GM10248 (cell line): ENCODE measurements at regions not wholly inside any gene's neighbourhood (a gene's known extent, or its start where the extent isn't known, plus 50 kb on each side); places are given as distances from the start of the nearest gene placed in this dataset.

Source experiments
- CTCF ChIA-PET: fragments of 300-600 bp; sonication (Branson Sonifier 250); formaldehyde crosslinking; extraction: SDS; loops from one replicate; lab custom pipeline; 2021; ENCODE audit warnings: antibody characterized with exemption; lab: Yijun Ruan, JAX
- POLR2A ChIA-PET: fragments of 350-650 bp; sonication (Branson Sonifier 250); formaldehyde crosslinking; extraction: SDS; loops from one replicate; lab custom pipeline; 2020; ENCODE audit warnings: antibody characterized with exemption; lab: Yijun Ruan, JAX
- DNase-seq: peaks from one replicate; pipeline ENCODE4 v3.0.0; 2012; ENCODE audit errors: extremely low spot score
- TF ChIP-seq, protein P1 (sequence below): IDR thresholded peaks from 2 replicates; pipeline ENCODE4 v1.5.1; 2012; ENCODE audit warnings: mild to moderate bottlenecking, low read depth; ENCODE audit errors: extremely low read depth, missing control alignments, control extremely low read depth

DNA sequence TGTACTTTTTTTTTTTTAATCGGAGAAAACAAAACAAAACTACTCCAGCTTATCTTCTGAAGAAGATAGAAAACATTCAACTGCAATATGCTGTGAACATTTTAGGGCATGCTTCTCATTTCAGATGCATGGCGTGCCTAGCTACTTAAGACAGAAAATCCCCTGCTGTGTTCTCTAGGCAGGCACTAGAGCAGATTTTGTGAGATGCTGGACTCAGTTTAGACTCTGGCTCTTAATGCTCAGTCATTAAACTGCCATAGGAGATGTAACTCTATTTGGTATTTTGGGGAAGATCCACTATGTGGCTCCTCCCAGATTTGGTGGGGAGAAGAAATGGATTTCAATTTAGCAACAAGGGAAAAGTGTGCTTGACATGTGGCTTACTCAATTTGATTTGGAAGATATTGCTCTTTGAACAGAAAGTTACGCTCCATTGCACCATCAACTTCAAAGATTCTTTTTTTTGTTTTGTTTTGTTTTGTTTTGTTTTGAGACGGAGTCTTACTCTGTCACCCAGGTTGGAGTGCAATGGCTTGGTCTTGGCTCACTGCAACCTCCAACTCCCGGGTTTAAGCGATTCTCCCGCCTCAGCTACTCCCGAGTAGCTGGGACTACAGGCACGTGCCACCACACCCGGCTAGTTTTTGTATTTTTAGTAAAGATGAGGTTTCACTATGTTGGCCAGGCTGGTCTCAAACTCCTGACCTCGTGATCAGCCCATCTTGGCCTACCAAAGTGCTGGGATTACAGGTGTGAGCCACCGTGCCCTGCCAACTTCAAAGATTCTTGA is 62.0 kb upstream of the LEKR1 start:
- ChIA-PET POLR2A (interaction anchor here (0.6 to 0.8 kb wide), 2 partner anchors 41 to 67 kb away, joined by 3 read pairs; no protein-coding TSS in a partner anchor), CTCF (interaction anchor here (1.1 to 1.6 kb wide), 2 partner anchors 13 to 58 kb away, joined by 3 read pairs; no protein-coding TSS in a partner anchor)
- TF ChIP-seq, protein P1, sequence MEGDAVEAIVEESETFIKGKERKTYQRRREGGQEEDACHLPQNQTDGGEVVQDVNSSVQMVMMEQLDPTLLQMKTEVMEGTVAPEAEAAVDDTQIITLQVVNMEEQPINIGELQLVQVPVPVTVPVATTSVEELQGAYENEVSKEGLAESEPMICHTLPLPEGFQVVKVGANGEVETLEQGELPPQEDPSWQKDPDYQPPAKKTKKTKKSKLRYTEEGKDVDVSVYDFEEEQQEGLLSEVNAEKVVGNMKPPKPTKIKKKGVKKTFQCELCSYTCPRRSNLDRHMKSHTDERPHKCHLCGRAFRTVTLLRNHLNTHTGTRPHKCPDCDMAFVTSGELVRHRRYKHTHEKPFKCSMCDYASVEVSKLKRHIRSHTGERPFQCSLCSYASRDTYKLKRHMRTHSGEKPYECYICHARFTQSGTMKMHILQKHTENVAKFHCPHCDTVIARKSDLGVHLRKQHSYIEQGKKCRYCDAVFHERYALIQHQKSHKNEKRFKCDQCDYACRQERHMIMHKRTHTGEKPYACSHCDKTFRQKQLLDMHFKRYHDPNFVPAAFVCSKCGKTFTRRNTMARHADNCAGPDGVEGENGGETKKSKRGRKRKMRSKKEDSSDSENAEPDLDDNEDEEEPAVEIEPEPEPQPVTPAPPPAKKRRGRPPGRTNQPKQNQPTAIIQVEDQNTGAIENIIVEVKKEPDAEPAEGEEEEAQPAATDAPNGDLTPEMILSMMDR, result no peak
- DNase-seq, result no peak

DNA sequence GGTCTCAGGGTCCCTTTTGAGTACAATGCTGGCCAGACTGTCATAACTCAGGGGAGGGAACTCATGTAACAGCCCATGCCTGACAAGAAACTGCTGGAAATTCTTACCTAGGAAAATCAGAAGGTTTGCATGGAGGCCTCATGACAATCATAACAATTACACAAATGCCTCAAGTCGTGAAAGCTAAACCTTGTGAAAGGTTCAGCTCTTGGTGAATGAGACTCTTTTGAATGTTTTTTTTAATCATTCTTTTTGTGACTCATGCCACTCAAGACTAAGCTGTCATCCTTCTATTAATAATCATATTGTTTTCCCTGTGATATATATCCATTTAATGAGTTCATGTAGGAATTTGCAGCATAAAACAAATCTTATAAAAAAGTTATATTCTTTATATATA is 61.4 kb upstream of the LEKR1 start:
- DNase-seq, result no peak
- POLR2A ChIA-PET, result no interaction called here

DNA sequence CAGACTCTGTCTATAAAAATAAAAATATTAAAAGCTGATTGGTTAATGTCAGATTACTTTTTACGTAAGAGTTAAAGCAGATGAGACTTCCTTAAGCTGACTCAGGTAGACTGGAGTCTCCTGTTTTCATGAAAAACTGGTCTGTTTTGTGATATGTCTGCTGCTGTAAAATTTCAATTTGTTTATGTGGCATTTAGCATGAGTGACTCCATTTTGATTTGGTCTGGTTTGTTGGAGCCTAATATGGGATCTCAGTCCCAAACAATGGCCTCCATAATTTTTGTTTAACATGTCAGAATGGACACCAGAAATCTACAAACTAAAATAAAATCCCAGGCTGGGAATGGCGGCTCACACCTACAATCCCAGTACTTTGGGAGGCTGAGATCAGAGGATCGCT is 57.8 kb upstream of the LEKR1 start:
- CTCF ChIA-PET, result interaction anchor here (1.0 to 1.5 kb wide), 2 partner anchors 10 to 21 kb away, joined by 4 read pairs; no protein-coding TSS in a partner anchor
- DNase-seq, result no peak
- POLR2A ChIA-PET, result no interaction called here

More for the DNA sequence above, 61.4 kb upstream of the LEKR1 start:
- TF ChIP-seq, protein P1, result no peak
- CTCF ChIA-PET, result interaction anchor here (1.6 kb wide), 1 partner anchor 12 kb away, joined by 3 read pairs; no protein-coding TSS in a partner anchor

DNA sequence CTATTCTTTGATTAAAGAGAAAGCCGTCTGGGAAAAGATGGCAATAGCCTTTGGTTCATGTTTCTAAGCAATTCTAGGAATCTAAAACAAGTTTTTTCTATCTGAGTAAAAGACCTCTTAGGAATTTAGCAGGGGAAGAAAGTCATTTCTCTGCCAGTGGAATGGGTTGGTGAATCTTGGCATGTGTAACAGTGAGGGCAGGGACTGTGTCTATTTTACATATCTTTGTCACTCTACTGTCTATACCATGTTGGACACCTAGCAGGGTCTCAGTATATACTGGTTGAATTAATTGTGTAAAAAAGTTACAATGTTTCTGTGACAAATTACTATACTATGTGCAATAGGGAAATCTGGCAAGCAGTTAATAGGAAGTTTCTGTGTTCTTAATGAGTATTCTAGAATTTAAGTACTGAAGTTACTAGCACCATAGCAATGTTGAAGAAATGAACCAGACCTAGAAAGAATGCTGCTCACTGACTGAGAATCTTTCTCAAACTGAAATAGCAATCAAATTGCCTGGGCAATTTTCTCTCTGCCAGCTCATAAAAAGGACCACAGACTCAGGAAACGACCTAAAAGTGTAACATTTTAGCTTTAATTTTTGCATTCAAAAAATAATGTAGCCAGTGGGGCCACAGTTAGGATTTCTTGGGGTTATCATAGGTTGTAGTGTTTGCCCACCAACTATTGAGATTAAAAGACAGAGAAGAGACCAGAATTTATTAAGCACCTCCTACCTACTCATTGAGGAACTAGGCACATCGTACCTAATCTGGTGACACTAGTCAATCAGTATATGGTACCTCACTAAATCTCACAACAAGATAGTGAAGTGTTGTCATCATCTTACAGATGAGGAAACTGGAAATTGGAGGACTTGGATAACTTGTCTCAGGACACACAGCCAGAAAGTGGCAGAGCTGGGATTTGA is 56.2 kb upstream of the LEKR1 start:
- ChIA-PET CTCF (no interaction called here), POLR2A (no interaction called here)
- TF ChIP-seq, protein P1, result no peak

More for the DNA sequence above, 57.8 kb upstream of the LEKR1 start:
- TF ChIP-seq, protein P1, result no peak

DNA sequence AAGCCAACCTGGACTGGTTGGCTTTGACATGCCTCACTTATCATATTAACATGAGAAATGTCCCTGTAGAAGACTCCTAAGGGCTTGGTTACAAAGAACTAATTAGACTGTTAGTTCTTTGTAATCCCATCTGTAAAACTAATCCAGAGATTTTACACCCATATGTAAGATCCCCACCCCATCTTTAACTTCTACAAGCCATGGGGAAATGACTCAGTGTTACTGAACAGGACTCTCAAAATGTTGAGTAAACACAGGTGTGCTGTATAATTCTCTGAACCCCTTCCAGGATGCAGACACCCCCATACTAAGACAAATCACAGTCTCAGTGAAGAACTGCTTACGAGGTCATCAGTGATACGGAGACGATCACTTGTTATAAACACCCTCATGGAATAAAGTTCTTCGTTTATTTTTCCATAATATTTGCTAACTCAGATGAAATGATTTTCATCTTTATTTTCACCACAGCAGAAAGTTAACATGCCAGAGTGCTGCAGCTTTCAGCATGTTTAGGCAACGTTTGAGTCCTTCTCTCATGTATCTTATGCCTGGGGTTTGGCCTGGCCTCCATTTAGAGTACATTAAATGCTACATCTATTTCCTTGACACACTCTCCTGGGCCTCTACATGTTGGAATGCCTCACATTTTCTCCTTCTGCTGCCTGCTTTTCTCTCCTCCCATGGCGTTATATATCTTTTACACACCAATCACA is 55.3 kb upstream of the LEKR1 start:
- DNase-seq, result no peak
- ChIA-PET POLR2A (no interaction called here), CTCF (no interaction called here)
- TF ChIP-seq, protein P1, result no peak

More for the DNA sequence above, 56.2 kb upstream of the LEKR1 start:
- no peak for DNase-seq

DNA sequence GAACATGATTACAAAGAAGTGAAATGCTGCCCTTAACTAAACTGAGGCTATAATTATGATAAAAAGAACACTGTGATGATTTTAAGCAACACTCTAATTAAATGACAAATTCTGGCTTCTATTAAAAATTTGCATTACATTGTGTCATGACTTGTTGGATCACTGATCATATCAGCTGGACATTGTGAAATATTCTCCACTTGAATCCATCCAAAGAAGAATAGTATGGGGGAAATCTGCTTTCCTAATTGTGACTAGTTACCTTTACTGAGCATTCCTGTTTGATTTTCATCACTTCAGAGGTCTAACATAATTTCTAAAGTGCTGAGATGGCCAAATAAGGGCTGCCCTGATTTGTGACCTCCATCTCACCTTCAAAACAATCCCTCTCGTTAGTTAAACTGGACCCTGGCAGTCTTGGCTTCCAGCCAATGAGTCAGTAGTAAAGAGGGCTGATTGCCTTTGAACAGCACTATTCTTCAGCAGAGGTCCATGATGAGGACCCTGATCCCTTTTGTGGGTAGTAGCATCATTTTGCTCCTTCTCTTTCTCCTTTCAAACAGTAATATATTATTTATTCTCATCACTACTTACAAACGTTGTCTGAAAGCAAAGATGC is 53.5 kb upstream of the LEKR1 start:
- no peak for DNase-seq
- CTCF ChIA-PET, result interaction anchor here (1.7 kb wide), 1 partner anchor 10 kb away, joined by 3 read pairs; no protein-coding TSS in a partner anchor
- POLR2A ChIA-PET, result no interaction called here
- TF ChIP-seq, protein P1, result no peak
